K562 (cell line): ENCODE measurements at regions not wholly inside any gene's neighbourhood (a gene's known extent, or its start where the extent isn't known, plus 50 kb on each side); places are given as distances from the start of the nearest gene placed in this dataset.
"Not testable (repeated sequence)": the region's sequence is repeated elsewhere in the genome, so short reads cannot be mapped to it uniquely, and the experiment has no call there.

Source experiments
- ATAC-seq: fragments of 200-7000 bp; cut with Tn5 transposase; 3 replicates; pipeline ENCODE4 v1.9.1; 2020; ENCODE audit warnings: moderate library complexity
- BruUV-seq: library from RNA; stranded (reverse); fragments of 400-500 nt; replicated peaks from 2 replicates; lab custom pipeline; 2021; lab: Mats Ljungman, UMichigan
- CTCF ChIA-PET: fragments of 300-600 bp; formaldehyde crosslinking; extraction: SDS; loops from one replicate; lab custom pipeline; 2021; ENCODE audit warnings: low intra/inter-chr PET ratio; lab: Yijun Ruan, JAX
- POLR2A ChIA-PET: fragments of 300-600, 350-650 bp; sonication (Branson Sonifier 250); formaldehyde crosslinking; extraction: SDS; loops from one replicate; lab custom pipeline; 2021; ENCODE audit warnings: antibody characterized with exemption, inconsistent platforms; lab: Yijun Ruan, JAX
- DNase-seq, 4 experiments: peaks; one replicate each; pipeline versions ENCODE4 v3.0.0 to v3.0.0-alpha.2; 2011 to 2018; ENCODE audit warnings: low spot score in 3 of 4, mixed read lengths in 3 of 4; ENCODE audit errors: extremely low read depth in 1 of 4
- FAIRE-seq: peaks from 2 replicates; lab custom pipeline; 2011; peaks lifted over from hg19 to GRCh38; lab: Jason Lieb, UNC
- H2AFZ ChIP-seq: 2 replicates; pipeline ENCODE4 v1.6.0; 2011; ENCODE audit warnings: low read depth, low read length, control low read depth, inconsistent platforms
- H3K27ac ChIP-seq: fragments of 200-600 bp; 3 replicates; pipeline ENCODE4 v1.8.0; 2011; ENCODE audit warnings: low read depth, mild to moderate bottlenecking, control low read depth, inconsistent platforms, low read length, moderate library complexity, mixed read lengths; ENCODE audit errors: extremely low read depth
- H3K27me3 ChIP-seq, 2 experiments: fragments of 300-600 bp in 1 of 2; 2 replicates in 1 of 2; 3 replicates in 1 of 2; pipeline versions ENCODE4 v1.6.0 to v1.8.0; 2011; ENCODE audit warnings: inconsistent platforms in 2 of 2, low read length in 2 of 2, mild to moderate bottlenecking in 1 of 2, mixed read lengths in 1 of 2, moderate library complexity in 1 of 2; ENCODE audit not compliant: control insufficient read depth in 2 of 2, insufficient read depth in 2 of 2
- H3K36me3 ChIP-seq: fragments of 300-600 bp; 3 replicates; pipeline ENCODE4 v1.8.0; 2011; ENCODE audit warnings: mild to moderate bottlenecking, low read length, inconsistent platforms; ENCODE audit not compliant: control insufficient read depth, insufficient read depth
- H3K4me1 ChIP-seq, 2 experiments: fragments of 200-600 bp in 1 of 2; replicated peaks in 1 of 2; 2 replicates in 1 of 2; 3 replicates in 1 of 2; pipeline versions ENCODE4 v1.5.1 to v1.8.0; 2011; ENCODE audit warnings: inconsistent platforms in 2 of 2, low read length in 2 of 2, mild to moderate bottlenecking in 1 of 2, mixed read lengths in 1 of 2, moderate library complexity in 1 of 2; ENCODE audit not compliant: control insufficient read depth in 2 of 2, insufficient read depth in 2 of 2
- H3K4me2 ChIP-seq: 2 replicates; pipeline ENCODE4 v1.6.1; 2011; ENCODE audit warnings: low read length, control low read depth, inconsistent platforms, mixed read lengths; ENCODE audit not compliant: insufficient read depth
- H3K4me3 ChIP-seq: fragments of 200-600 bp; sonication (generic), shearing (Covaris generic); 2 replicates; pipeline ENCODE4 v1.5.1; 2016; ENCODE audit warnings: control low read depth, inconsistent platforms
- H3K79me2 ChIP-seq: fragments of 200-600 bp; 3 replicates; pipeline ENCODE4 v1.8.0; 2011; ENCODE audit warnings: low read length, inconsistent platforms; ENCODE audit not compliant: control insufficient read depth, insufficient read depth
- H3K9ac ChIP-seq, 2 experiments: 2 replicates each; pipeline versions ENCODE4 v1.6.0 to v1.6.1; 2011; ENCODE audit warnings: low read depth in 2 of 2, low read length in 2 of 2, control low read depth in 1 of 2, inconsistent platforms in 1 of 2, mild to moderate bottlenecking in 1 of 2, mixed read lengths in 1 of 2; ENCODE audit not compliant: insufficient read depth in 1 of 2
- H3K9me1 ChIP-seq: one replicate; pipeline ENCODE4 v1.6.0; 2011; ENCODE audit warnings: inconsistent platforms, mild to moderate bottlenecking, low read length, moderate library complexity; ENCODE audit not compliant: control insufficient read depth, insufficient read depth
- H3K9me3 ChIP-seq: replicated peaks from 2 replicates; pipeline ENCODE4 v1.5.1; 2011; ENCODE audit warnings: low read depth, low read length, inconsistent platforms; ENCODE audit not compliant: control insufficient read depth, insufficient read depth
- H4K20me1 ChIP-seq: replicated peaks from 2 replicates; pipeline ENCODE4 v1.6.1; 2011; ENCODE audit warnings: low read length, inconsistent platforms, mixed read lengths; ENCODE audit not compliant: control insufficient read depth, insufficient read depth
- CHD1 ChIP-seq: fragments of 200-600 bp; sonication (generic); IDR thresholded peaks from one replicate; pipeline ENCODE4 v1.6.1; 2012; ENCODE audit warnings: mild to moderate bottlenecking, moderate library complexity, low read length, inconsistent platforms
- EP400 ChIP-seq: fragments of 450-650 bp; IDR thresholded peaks from 2 replicates; pipeline ENCODE4 v1.6.1; 2017; ENCODE audit warnings: antibody characterized with exemption, mild to moderate bottlenecking, moderate library complexity
- FOSL1 ChIP-seq: fragments of 200-800 bp; sonication (Bioruptor generic); conservative IDR thresholded peaks from 2 replicates; pipeline ENCODE4 v1.6.1; 2016; ENCODE audit warnings: missing genetic modification characterization, missing compliant biosample characterization
- HDGF ChIP-seq: fragments of 450-650 bp; IDR thresholded peaks from 2 replicates; pipeline ENCODE4 v1.6.1; 2016
- NFATC3 ChIP-seq: fragments of 450-650 bp; IDR thresholded peaks from 2 replicates; pipeline ENCODE4 v1.6.1; 2017; ENCODE audit warnings: mild to moderate bottlenecking
- PTBP1 ChIP-seq: fragments of 200-400 bp; formaldehyde crosslinking; IDR thresholded peaks from 2 replicates; pipeline ENCODE4 v1.6.1; 2017; ENCODE audit warnings: low read depth, low read length
- RBM25 ChIP-seq: fragments of 200-400 bp; formaldehyde crosslinking; IDR thresholded peaks from 2 replicates; pipeline ENCODE4 v1.6.1; 2018; ENCODE audit warnings: low read length, low read depth, moderate library complexity; ENCODE audit not compliant: severe bottlenecking
- ZFP36 ChIP-seq: fragments of 150-350 bp; IDR thresholded peaks from 2 replicates; pipeline ENCODE4 v1.6.1; 2018; ENCODE audit warnings: low read length, low read depth; ENCODE audit not compliant: partially characterized antibody
- WGBS: fragments of 100-300 bp; shearing (Covaris generic); methylation state at CpG from one replicate; pipeline ENCODE4 v1.1.6; 2016; ENCODE audit warnings: low coverage, mixed read lengths; ENCODE audit not compliant: insufficient coverage; ENCODE audit errors: missing lambda C conversion rate; 5-methylcytosine and 5-hydroxymethylcytosine counted together
- in situ Hi-C: fragments of 300-500 bp; cut with MboI; formaldehyde crosslinking; loops from 4 replicates; pipeline ENCODE4 v1.15.0; 2018; ENCODE audit warnings: inconsistent platforms, mixed read lengths
- intact Hi-C: fragments of 100-400 bp; cut with micrococcal nuclease; formaldehyde crosslinking; loops from 2 replicates; pipeline ENCODE4 v1.14.2; 2022

DNA sequence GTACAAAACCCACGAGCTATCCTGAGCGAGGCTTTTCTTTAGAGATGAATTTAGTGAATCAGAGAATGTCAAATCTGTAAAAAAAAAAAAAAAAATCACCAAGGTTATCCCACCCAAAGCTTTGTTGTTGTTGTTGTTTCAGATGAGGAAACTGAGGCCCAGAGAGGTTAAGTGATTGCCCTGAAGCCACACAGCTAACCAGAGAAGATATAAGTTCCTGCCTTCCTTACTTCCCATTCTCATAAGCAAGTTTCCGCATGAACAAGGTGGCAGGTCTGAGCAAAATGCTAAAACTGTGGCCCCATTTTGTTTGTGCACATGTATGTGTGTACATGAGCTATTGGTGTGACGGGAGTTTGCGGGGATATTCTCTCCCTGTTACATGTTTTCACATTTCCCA, 352.1 kb upstream of the ZFHX3 start:
- peaks cover 0 to 17% of the 10 kb centered on the region in 2 experiments; a peak in 2 of 5 replicates for H3K27me3 ChIP-seq
- ChIA-PET CTCF (no interaction called here), POLR2A (interaction anchor here (0.7 kb wide), 1 partner anchor 11 kb away, joined by 3 read pairs; no protein-coding TSS in a partner anchor)
- FAIRE-seq (no peak), ATAC-seq (no peak), DNase-seq (no peak)
- H3K79me2 ChIP-seq, result no peaks in the 10 kb centered on the region
- WGBS, result 0% methylated on average over 5 of the region's 5 CpGs
- no peak overlapping the region for H3K27ac ChIP-seq
- no peak overlapping the region for H3K4me3 ChIP-seq
- no peaks in the 10 kb centered on the region for H3K4me1 ChIP-seq
- no peaks in the 10 kb centered on the region for H3K9me3 ChIP-seq
- H4K20me1 ChIP-seq, result no peaks in the 10 kb centered on the region; the same call in 1 of the 2 replicates
- intact Hi-C loops, result no loop called here
- H2AFZ ChIP-seq, result no peak overlapping the region
- TF ChIP-seq RBM25, result peak; percentile 52
- TF ChIP-seq FOSL1 (tag), result no peak
- peak; percentile 68 for TF ChIP-seq ZFP36
- no peak overlapping the region for H3K4me2 ChIP-seq
- H3K9ac ChIP-seq, result no peak overlapping the region
- BruUV-seq, result no TSS peak
- in situ Hi-C loops, result no loop called here
- no peaks in the 10 kb centered on the region for H3K36me3 ChIP-seq
- no peaks in the 10 kb centered on the region for H3K9me1 ChIP-seq

DNA sequence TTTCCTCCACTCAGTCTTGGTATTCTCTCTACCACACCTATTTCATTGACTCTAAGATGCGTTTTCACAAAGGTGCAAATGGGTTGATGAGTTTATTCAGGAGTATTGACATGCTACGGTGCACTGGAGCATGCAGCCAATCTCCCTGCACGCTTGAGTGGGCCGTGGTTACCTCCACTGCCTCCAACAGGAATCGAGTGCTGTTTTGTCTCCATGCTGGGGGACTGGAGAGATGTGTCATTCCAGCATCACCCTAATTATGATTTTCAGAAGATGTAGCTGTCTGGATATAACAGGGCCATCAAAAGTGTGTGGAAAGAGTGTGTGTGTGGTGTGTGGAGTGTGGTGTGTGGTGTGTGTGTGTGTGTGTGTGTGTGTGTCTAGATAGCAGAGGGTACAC, 351.6 kb upstream of the ZFHX3 start:
- Histone ChIP-seq H3K4me2 (no peak overlapping the region), H3K79me2 (no peaks in the 10 kb centered on the region), H4K20me1 (no peaks in the 10 kb centered on the region; the same call in 1 of the 2 replicates), H3K4me3 (no peak overlapping the region), H3K36me3 (no peaks in the 10 kb centered on the region), H3K27me3 (peaks cover 0 to 13% of the 10 kb centered on the region in 2 experiments; a peak in 2 of 5 replicates), H3K4me1 (no peaks in the 10 kb centered on the region), H2AFZ (no peak overlapping the region), H3K27ac (no peak overlapping the region), H3K9ac (no peak overlapping the region), H3K9me3 (no peaks in the 10 kb centered on the region), H3K9me1 (no peaks in the 10 kb centered on the region)
- intact Hi-C loops, result no loop called here
- BruUV-seq, result no TSS peak
- no peak for ATAC-seq
- ChIA-PET POLR2A (no interaction called here), CTCF (no interaction called here)
- WGBS, result 1% methylated on average over 5 of the region's 5 CpGs
- TF ChIP-seq PTBP1, result no peak
- TF ChIP-seq CHD1, result no peak
- TF ChIP-seq HDGF, result no peak
- no peak for TF ChIP-seq EP400
- TF ChIP-seq NFATC3, result no peak
- FAIRE-seq, result no peak
- in situ Hi-C loops, result no loop called here
- no peak for DNase-seq

DNA sequence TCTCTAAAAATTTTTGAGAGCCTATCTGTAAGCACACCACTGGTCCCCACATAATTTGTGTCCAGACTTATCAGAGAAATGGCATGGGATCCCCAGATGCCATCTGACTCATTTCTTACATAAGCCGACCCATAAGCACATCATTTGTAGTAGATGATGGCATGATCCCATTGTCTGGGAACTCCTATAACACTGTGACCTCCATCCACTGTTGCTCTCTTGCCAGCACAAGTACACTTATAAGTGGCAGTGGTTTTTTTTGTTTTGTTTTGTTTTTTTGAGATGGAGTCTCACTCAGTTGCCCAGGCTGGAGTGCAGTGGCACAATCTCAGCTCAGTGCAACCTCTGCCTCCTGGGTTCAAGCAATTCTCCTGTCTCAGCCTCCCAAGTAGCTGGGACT, 350.7 kb upstream of the ZFHX3 start:
- BruUV-seq, DNase-seq, H3K4me3 ChIP-seq, H3K4me1 ChIP-seq, H4K20me1 ChIP-seq, H3K9me1 ChIP-seq, CTCF ChIA-PET, H3K9me3 ChIP-seq, H3K27ac ChIP-seq, H3K9ac ChIP-seq, POLR2A ChIA-PET, ATAC-seq, H3K79me2 ChIP-seq, intact Hi-C loops, in situ Hi-C loops, H3K36me3 ChIP-seq, H2AFZ ChIP-seq, FAIRE-seq, H3K4me2 ChIP-seq: not testable (repeated sequence)
- H3K27me3 ChIP-seq, result peaks cover 0 to 13% of the 10 kb centered on the region in 2 experiments; a peak in 2 of 5 replicates
- 7% methylated on average over 1 of the region's 1 CpG for WGBS
